WTC11 (cell line): ENCODE measurements at regions not wholly inside any gene's neighbourhood (a gene's known extent, or its start where the extent isn't known, plus 50 kb on each side); places are given as distances from the start of the nearest gene placed in this dataset.

Experiments
- ATAC-seq: fragments of 200-7000 bp; cut with Tn5 transposase; 2 replicates; pipeline ENCODE4 v1.10.0; 2021; ENCODE audit warnings: mild to moderate bottlenecking, moderate library complexity
- CTCF ChIA-PET: fragments of 300-600 bp; sonication (Branson Sonifier 250); formaldehyde crosslinking; loops from one replicate; lab custom pipeline; 2021; ENCODE audit warnings: antibody characterized with exemption; lab: Charles Lee
- POLR2A ChIA-PET: fragments of 350-600 bp; sonication (Branson Sonifier 250); formaldehyde crosslinking; loops from one replicate; lab custom pipeline; 2021; ENCODE audit warnings: antibody characterized with exemption; lab: Charles Lee
- DNase-seq: peaks from one replicate; pipeline ENCODE4 v3.0.0; 2021; ENCODE audit warnings: low spot score
- H3K27ac Mint-ChIP-seq: 2 replicates; pipeline ENCODE4 v1.8.0; 2021; ENCODE audit warnings: mixed read lengths
- H3K27me3 Mint-ChIP-seq: 2 replicates; pipeline ENCODE4 v1.8.0; 2021; ENCODE audit warnings: low read depth, mild to moderate bottlenecking, moderate library complexity, mixed read lengths
- H3K36me3 Mint-ChIP-seq: 2 replicates; pipeline ENCODE4 v1.8.0; 2021; ENCODE audit warnings: mixed read lengths
- H3K4me1 Mint-ChIP-seq: 2 replicates; pipeline ENCODE4 v1.8.0; 2022; ENCODE audit warnings: mixed read lengths
- H3K4me3 Mint-ChIP-seq: 2 replicates; pipeline ENCODE4 v1.8.0; 2021; ENCODE audit warnings: mild to moderate bottlenecking, moderate library complexity, mixed read lengths
- H3K9me3 Mint-ChIP-seq: 2 replicates; pipeline ENCODE4 v1.8.0; 2021; ENCODE audit warnings: mixed read lengths
- AFF4 ChIP-seq: sonication (generic); formaldehyde crosslinking; IDR thresholded peaks from 2 replicates; pipeline ENCODE4 v1.8.1; 2023; ENCODE audit warnings: mild to moderate bottlenecking, missing genetic modification reagents, borderline replicate concordance
- CTCF ChIP-seq: fragments of 200-600 bp; IDR thresholded peaks from 2 replicates; pipeline ENCODE4 v1.8.0; 2022; ENCODE audit warnings: antibody characterized with exemption
- E2F4 ChIP-seq: sonication (generic); formaldehyde crosslinking; IDR thresholded peaks from 2 replicates; pipeline ENCODE4 v1.8.1; 2022; ENCODE audit warnings: low read depth, mild to moderate bottlenecking, moderate library complexity, missing genetic modification reagents, borderline replicate concordance
- E2F5 ChIP-seq: sonication (generic); formaldehyde crosslinking; IDR thresholded peaks from 2 replicates; pipeline ENCODE4 v1.8.1; 2022; ENCODE audit warnings: mild to moderate bottlenecking, moderate library complexity, missing genetic modification reagents
- ERG ChIP-seq: fragments of 250-450 bp; sonication (Bioruptor Pico); IDR thresholded peaks from 2 replicates; pipeline ENCODE4 v1.8.0; 2021; ENCODE audit warnings: mild to moderate bottlenecking
- FOXP4 ChIP-seq: sonication (generic); formaldehyde crosslinking; IDR thresholded peaks from 2 replicates; pipeline ENCODE4 v1.8.0; 2022; ENCODE audit warnings: mild to moderate bottlenecking, missing genetic modification reagents
- GABPB1 ChIP-seq: sonication (generic); formaldehyde crosslinking; IDR thresholded peaks from 2 replicates; pipeline ENCODE4 v1.8.1; 2023; ENCODE audit warnings: mild to moderate bottlenecking, missing genetic modification reagents
- GTF2I ChIP-seq: fragments of 250-450 bp; sonication (Bioruptor Pico); conservative IDR thresholded peaks from 2 replicates; pipeline ENCODE4 v1.4.0; 2021; ENCODE audit warnings: mild to moderate bottlenecking
- HMGXB4 ChIP-seq: sonication (generic); formaldehyde crosslinking; IDR thresholded peaks from 2 replicates; pipeline ENCODE4 v1.8.1; 2023; ENCODE audit warnings: mild to moderate bottlenecking, moderate library complexity, missing genetic modification reagents
- KAT7 ChIP-seq: sonication (generic); formaldehyde crosslinking; IDR thresholded peaks from 2 replicates; pipeline ENCODE4 v1.8.1; 2023; ENCODE audit warnings: missing genetic modification reagents, mild to moderate bottlenecking, borderline replicate concordance
- NR1H2 ChIP-seq: sonication (generic); formaldehyde crosslinking; IDR thresholded peaks from 2 replicates; pipeline ENCODE4 v1.9.0; 2021; ENCODE audit warnings: mild to moderate bottlenecking, moderate library complexity, missing genetic modification reagents
- NR2C2 ChIP-seq: sonication (generic); formaldehyde crosslinking; IDR thresholded peaks from 2 replicates; pipeline ENCODE4 v1.8.0; 2022; ENCODE audit warnings: mild to moderate bottlenecking, missing genetic modification reagents
- PRDM15 ChIP-seq: sonication (generic); formaldehyde crosslinking; IDR thresholded peaks from 2 replicates; pipeline ENCODE4 v1.8.0; 2022; ENCODE audit warnings: missing genetic modification reagents
- TP53 ChIP-seq: sonication (generic); formaldehyde crosslinking; IDR thresholded peaks from 2 replicates; pipeline ENCODE4 v1.8.1; 2023; ENCODE audit warnings: mild to moderate bottlenecking, missing genetic modification reagents
- ZMAT4 ChIP-seq: fragments of 250-450 bp; sonication (Bioruptor Pico); IDR thresholded peaks from 2 replicates; pipeline ENCODE4 v1.9.0; 2021; ENCODE audit warnings: mild to moderate bottlenecking

- CTCF ChIA-PET, result interaction anchor here (0.5 to 1.3 kb wide), 8 partner anchors 12 to 1230 kb away, joined by 3 to 7 read pairs (median 3); no protein-coding TSS in a partner anchor
- Mint-ChIP-seq H3K4me3 (no peak overlapping the region), H3K9me3 (peaks cover 7% of the 10 kb centered on the region; the same call in 1 of the 2 replicates), H3K27ac (no peak overlapping the region), H3K27me3 (peaks cover 4% of the 10 kb centered on the region), H3K36me3 (no peaks in the 10 kb centered on the region), H3K4me1 (peaks cover 9% of the 10 kb centered on the region)
- TF ChIP-seq HMGXB4 (CRISPR knock-in tag) (no peak), FOXP4 (CRISPR knock-in tag) (no peak), ERG (CRISPR knock-in tag) (no peak), AFF4 (no peak), KAT7 (no peak), TP53 (CRISPR knock-in tag) (no peak), E2F5 (CRISPR knock-in tag) (no peak), CTCF (0 out of 2 replicates have a peak, but pooled peaks have one; percentile 41)
- DNase-seq (peak; percentile 46), ATAC-seq (no peak)
- POLR2A ChIA-PET, result interaction anchor here (0.5 kb wide), 1 partner anchor 1878 kb away, joined by 3 read pairs; no protein-coding TSS in a partner anchor
Measured at GRCh38 chr7:67788669-67789068, 792.0 kb downstream of the TYW1 start.

- Mint-ChIP-seq H3K27me3 (peaks cover 4% of the 10 kb centered on the region), H3K27ac (no peak overlapping the region), H3K9me3 (peaks cover 7% of the 10 kb centered on the region; the same call in 1 of the 2 replicates), H3K4me3 (no peak overlapping the region), H3K4me1 (peaks cover 9% of the 10 kb centered on the region), H3K36me3 (no peaks in the 10 kb centered on the region)
- ATAC-seq (no peak), DNase-seq (no peak)
- ChIA-PET CTCF (no interaction called here), POLR2A (no interaction called here)
- TF ChIP-seq E2F4 (no peak), ZMAT4 (no peak), NR1H2 (CRISPR knock-in tag) (no peak), GABPB1 (CRISPR knock-in tag) (no peak), PRDM15 (no peak), HMGXB4 (CRISPR knock-in tag) (no peak), GTF2I (no peak), NR2C2 (CRISPR knock-in tag) (no peak)
Measured at GRCh38 chr7:67791918-67792317, 795.3 kb downstream of the TYW1 start.
